GM18498 (cell line): ENCODE measurements at regions not wholly inside any gene's neighbourhood (a gene's known extent, or its start where the extent isn't known, plus 50 kb on each side); places are given as distances from the start of the nearest gene placed in this dataset.
A peak's percentile ranks its signal among the peaks of the same experiment; 100 is the strongest.

Experiments used
- ATAC-seq: cut with Tn5 transposase; IDR thresholded peaks from one replicate; pipeline ENCODE4 v1.9.1; 2021; ENCODE audit warnings: mild to moderate bottlenecking, moderate library complexity; ENCODE audit not compliant: unreplicated experiment

DNA sequence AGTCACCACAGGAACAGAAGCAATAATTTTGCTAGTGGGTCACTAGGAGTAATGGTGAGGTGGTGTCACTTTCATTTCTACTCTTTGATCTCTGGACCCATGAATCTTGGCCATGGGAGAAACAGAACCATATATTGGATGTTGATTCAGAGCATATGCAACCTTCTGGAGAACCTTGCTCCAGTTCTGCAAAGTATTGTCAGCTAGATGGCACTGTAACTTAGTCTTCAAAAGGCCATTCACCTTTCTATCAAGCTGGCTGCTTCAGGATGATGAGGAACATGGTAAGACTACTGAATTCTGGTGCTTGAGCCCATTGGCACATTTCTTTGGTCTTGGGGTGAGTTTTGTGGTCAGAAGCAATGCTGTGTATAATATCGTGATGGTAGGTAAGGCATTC is 129.1 kb upstream of the FBN2 start:
- ATAC-seq: no peak

DNA sequence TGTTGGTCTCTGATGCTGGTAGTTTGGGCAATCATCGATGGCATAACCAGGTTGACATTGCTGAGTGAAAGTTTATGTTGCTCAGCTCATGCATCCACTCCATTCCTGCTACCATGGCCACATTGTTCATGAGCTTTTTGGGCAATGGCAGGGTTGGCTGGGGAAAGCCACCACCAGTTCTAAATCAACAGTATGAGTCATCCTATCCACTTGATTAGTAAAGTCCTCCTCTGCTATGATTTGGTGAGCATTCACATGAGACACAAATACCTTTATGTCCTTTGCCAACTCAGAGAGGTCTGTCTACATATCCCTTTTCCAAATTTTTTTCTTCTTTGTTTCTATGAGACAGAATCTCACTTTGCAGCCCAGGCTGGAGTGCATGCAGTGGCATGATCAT is 129.7 kb upstream of the FBN2 start:
- ATAC-seq: no peak

DNA sequence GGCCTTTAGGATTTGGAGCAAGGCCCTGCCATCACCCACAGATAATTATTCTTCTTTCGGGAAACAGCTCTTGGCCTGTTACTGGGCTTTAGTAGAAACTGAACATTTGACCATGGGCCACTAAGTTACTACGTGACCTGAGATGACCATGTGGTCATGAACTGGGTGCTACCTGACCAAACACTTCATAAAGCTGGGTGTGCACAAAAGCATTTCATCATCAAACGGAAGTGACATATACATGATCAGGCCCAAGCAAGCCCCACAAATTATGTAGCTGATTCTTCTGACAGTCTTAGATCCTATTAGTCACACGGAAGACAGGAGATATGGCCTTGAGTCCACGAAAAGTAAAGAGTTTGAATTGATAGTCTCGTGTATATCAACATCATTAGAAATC is 130.9 kb upstream of the FBN2 start:
- no peak for ATAC-seq

DNA sequence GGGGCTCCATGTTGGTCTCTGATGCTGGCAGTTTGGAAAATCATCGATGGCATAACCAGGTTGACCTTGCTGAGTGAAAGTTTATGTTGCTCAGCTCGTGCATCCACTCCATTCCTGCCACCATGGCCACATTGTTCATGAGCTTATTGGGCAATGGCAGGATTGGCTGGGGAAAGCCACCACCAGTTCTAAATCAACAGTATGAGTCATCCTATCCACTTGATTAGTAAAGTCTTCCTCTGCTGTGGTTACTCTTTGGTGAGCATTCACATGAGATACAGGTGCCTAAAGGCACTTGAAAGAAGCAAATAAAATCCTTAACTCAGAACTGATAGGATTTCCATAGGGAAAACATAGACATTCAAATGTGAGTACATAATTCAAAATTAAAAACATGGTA is 131.8 kb upstream of the FBN2 start:
- ATAC-seq: no peak

DNA sequence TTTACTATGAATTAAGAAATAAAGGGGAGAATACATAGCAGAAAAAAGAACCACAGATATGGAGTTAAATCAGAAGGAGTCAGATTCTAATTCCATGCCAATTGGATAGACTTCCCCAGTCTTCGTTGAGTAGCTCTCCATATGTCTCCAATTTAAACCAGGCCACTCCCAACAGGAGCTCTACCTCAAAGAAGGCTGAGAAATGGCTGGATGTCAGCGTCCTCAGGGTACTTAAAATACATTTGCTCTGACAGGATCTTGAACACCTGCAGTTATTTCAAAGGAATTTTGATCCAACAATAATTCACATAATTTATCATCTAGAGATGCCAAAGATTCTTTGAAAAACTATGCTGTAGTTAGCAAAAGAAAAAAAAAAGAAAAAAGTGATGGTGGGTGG is 133.9 kb upstream of the FBN2 start:
- ATAC-seq: no peak

DNA sequence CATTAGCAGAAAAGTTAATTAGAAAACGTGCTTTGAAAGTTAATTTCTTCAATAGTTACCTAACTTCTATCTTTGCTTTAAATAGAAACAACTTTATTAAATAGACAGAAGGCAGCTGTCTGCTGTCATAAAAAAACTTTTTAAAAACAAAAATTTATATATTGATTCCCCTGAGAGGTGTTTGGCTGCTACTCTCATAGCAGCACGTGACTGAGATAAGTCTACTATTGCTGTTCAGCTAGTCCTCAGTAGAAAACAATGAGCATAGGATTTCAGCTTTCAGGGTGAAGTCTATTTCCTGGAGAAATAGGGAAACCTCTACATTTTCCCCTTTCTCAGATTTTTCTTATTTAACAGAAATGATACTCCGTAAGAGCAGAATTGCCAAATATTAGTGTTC is 135.0 kb upstream of the FBN2 start:
- ATAC-seq: no peak

DNA sequence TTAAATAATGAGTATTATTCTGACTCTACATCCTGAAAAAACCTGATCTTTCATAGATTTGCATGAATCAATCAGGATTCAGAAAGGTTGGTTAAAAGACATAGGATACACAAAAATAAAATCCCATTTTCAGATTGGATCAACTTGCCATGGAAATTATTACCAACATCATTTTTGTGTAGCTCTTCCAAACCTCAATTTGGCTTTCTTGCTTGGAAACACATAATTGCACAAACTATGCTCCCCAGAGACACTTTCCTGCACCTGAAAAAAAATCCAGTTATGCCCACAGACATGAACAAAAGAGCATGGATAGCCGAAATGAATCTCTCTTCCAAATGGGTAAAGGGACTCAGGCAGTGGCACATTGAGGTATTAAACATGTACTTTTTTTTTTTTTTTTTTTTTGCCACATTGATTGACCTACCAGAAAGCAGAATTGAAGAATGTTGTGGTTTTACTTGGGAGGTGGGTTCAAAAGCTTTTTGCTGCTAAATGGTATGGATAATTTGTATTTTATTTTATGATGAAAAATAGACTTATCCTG is 135.4 kb upstream of the FBN2 start:
- no peak for ATAC-seq

DNA sequence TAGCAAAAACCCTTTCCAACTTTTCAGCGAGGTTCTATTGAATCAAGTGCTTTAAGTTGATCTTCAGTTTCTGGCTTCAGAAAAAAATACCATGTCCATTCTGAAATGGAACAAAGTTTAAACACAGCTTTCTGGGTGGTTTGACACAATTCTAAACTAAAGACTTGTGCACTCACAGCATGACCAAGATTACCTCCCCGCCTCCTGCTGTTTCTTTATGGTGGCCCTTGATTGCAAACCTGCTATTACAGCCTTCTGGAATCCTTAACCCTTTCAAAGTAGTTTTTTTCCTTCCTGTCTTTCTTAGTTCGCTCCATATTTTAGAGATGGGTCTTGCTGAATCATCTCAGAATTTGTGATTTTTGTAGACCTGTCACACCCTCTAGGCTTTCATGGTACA is 135.9 kb upstream of the FBN2 start:
- ATAC-seq: no peak

DNA sequence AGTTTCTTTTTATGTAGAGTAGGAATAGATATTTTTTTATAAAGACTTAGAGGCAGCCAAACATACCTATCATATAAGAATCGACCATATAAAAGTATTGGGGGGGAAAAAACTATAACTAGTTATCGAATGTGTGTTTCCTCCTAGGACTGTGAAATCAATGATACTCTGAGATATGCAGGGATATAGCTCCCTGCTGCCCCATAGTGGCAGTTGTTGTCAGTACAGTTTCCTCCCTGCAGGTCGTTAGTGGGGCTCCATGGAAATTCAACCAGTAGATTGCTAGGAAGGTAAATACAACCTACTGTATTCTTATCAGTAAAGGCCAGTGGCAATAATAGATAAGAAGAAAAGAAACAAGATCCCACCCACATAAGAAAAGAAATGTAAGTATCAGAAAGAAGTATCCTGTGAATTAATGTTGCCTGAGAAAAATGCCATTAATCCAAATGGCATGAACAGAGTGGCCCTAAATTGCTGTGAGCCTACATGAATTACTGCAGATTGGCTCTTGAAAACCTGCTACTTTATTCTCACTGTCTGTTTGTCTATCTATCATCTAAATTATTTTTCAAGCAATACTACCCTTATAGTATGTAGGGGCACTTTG is 136.9 kb upstream of the FBN2 start:
- ATAC-seq: peak; percentile 90

DNA sequence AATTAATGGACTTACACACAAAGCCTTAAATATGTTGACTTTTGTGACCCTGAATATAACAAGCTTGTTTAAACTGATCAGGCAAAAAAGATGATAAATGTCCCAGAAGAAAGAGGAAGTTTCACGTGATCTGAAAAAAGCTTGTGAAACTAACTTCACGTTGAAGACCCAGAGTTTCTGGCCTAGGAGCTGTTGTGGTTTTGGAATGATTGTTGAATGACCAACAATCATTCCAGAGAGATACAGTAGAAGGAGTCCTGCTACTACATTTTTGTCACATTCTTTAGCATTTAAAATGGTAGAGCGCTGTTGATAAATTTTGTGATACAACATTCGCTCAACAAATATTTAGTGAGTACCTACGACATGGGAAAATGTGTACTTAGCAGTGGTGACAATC is 143.1 kb upstream of the FBN2 start:
- ATAC-seq: no peak

DNA sequence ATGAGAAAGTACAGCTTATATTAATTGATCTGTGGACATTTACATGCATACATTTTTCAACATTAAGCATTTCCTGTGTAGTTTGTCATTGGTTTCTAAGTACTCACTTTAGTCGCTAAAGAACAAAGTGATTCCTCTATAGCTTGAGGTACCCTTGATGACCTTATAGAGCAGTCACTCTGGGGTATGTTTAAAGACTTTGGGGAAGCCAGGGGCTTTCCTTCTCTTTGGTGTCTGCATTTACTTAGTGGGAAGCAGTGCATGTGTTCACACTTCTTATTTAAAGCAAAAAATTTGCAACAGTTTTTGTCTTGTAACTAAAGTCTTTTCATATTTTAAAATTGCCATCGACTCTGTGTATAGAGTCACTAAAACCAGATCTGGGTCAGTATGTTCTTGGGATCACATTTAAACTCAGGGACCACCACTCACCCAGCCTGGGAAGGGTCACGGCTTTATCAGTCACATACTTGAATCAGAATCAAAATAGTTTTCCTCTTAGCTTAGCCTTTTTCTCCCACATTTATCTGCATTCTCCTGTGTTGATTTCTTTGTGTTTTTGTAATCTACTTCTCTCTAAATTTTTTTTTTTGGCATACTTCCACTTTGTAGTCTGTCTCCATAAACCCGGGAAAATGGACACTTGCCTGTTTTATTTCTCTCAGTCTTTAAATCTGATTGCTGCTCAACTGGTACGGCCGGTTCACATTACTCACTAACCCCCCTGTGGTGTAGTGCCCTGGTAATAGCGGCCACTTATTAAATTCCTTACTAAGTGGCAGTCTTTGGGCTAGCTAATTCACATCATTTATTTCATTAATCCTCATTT is 143.9 kb upstream of the FBN2 start:
- no peak for ATAC-seq

DNA sequence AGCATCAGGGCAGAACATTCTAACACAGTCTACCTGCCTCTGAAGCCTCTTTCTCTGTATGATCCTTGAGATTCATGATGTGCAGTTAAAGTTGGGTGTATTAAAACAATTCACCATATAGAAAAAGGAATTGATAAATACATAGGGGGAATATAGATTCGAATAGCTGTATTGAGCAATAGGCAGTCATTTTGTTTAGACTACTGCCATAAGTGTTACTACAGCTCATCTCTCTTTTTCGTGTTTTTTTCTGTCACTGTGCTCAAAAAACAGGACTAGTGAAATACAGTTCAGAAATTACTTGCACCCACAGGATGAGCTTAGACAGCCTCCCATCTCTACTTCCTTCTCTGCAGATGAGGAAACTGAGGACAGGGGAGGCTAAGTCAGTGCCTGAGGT is 144.6 kb upstream of the FBN2 start:
- no peak for ATAC-seq

DNA sequence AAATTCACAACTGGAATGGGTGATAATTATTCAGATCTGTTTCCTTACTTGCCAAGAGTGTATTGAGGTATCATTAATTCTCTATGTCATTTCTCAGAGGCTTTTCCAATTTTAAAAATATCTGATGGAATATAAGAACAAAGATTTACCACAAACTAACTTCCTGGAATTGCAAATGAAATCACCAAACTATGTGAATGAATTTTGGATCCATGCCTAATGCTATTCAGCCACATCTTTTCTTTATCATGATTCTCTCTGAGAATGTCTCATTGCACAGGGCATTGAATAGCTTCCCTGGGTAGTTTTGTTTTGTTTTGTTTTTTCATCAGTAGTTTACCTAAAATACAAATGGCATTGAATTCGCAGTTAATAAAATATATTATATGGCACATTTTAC is 146.9 kb upstream of the FBN2 start:
- no peak for ATAC-seq

DNA sequence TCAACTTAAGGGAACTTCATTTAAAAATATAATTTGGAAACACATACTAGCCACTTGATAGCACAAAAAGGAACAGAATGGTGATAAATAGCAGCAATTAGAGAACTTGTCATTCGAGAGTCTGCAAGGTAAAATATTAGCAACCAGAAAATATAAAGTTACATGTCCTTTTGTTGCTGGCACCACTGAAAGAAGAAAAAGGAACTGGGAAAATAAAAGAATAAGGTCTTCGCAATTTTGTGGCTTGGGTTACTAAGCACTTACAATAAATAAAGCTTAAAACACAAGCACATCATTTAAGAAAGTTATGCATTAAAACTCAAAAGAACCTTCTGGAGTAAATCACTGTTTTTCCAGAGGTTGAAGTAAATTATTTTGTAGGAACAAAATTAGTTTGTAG is 149.9 kb upstream of the FBN2 start:
- ATAC-seq: no peak

DNA sequence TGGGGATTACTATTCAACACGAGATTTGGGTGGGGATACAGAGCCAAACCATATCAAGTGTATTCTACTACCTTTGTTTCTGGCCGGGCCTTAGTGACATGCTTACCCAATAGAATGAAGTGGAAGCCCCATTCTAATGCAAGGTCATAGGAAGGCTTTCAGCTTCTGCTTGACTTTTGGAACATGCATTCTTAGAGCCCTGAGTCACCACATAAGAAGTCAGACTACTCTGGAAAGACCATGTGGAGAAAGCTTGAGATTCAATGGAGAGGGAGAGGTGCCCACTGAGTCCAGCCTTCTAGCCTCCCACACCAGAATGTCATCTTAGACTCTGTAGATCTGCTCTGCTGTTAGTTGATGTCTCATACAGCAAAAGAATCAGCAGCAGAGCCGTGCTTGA is 155.7 kb upstream of the FBN2 start:
- no peak for ATAC-seq

DNA sequence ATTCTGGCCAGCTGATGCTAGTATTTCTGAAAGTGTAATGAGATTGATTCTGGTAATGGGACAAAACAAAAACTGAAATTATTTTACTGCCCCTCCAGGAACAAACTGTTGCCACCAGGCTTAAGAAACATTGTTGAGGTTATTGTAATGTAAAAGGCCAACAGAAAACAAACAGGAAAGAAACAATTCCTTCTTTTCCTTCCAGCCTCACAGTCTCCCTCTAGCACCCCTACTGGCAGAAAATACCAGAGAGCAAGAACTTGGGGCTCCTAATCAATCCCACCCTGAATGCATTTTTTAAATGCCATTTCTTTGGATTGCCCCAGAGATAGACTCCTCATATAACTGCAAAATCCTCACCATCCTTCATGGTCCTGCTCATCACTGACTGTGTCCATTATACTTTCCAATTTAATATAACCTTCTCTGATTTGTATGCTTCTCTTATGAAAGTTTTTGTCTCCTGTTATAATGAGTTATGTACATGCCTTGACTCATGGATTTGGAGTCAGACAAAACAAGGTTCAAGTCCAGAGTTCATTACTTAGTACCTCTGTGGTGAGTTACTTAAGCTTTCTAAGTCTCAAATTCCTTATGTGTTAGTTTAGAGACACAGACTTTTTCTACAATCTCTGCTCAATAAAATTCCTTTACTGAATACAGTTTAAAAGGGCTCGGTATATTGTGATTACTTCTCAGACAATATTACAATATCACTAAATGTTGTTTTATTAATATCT is 157.9 kb upstream of the FBN2 start:
- ATAC-seq: no peak

DNA sequence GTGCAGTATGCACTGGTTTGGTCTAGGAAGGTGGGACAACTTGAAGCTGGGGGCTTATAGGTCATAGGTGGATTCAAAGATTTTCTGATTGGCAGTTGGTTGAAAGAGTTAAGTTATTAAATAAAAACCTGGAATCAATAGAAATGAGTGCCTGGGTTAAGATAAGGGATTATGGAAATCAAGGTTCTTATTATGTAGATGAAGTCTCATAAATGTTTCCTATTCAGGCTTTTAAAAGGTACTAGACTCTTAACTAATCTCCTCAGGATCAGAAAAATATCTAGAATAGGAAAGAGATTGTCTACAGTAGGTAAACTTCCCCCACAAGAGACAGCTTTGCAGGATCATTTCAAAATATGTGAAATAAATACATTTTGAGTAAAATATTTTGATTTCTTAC is 163.3 kb upstream of the FBN2 start:
- no peak for ATAC-seq

DNA sequence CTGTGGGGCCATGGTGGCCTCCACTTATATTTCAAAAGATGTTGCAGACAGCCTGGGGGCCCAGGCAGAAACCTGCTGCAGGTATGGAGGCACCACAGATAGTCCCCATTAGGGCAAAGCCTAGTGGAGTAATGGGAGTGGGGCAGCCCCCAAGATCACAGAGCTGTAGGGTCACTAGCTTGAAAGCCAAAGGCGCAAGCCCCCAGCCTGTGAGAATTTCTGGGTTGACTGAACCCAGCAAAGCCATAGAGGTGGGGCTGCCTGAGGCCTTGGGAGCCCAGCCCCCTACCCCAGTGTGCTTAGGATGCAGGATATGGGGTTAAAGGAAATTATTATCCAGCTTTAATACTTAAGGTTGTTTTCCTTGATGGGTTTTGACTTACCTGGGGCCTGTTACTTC is 165.3 kb upstream of the FBN2 start:
- ATAC-seq: no peak

DNA sequence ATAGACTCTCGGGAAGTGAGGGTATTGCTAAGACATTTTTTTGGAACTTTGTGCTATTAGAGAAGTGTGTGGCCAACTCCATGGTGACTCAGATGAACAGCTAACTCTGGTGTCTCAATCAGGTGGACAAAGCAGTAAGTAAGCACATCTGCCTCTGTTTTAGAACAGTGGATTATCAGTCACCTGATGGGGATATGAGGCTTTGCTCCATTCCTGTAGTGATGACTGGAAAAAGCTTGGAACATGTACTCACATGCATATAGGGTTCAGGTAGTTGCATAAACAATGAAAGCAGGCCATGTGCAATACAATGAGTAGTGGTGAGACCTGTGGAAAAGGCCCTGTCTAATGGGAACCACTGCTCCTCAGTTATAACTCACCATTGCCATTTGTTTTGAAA is 168.2 kb upstream of the FBN2 start:
- ATAC-seq: no peak

DNA sequence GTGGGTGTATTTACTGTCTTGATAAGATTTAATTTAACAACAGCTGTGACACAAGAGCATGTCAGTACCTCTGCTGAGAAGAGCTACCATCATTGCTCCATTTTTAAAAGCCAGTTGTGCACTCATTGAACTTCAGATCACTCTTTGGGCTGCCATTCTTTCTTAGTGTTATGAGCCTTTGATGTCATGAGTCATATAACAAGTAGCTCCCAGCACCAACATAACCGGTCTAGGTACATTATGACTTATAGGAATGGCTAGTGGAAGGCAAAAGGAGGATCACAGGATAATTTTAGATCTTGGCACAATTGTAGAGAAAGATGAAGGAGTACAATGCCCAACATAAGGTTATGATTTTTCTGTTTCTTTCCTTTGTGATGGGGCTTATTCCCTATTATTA is 170.8 kb upstream of the FBN2 start:
- ATAC-seq: no peak

DNA sequence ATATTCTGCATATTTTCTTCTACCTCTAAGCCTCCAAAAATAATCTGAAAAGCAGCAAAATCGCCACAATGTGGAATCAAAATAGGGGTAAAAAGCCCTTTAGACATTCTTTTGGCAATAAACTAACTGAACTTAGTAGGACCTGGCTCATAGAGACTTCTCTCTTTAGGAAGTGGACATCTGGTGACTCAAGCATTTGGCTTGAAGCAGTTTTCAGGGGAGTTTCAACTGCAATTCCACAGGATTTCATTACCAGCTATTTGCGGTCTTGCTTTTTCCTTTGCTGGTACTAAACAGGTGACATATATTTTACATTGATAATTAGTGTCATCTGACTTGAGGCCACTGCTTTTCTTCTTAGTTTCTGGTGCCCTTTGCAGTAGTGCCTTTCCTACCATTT is 173.2 kb upstream of the FBN2 start:
- ATAC-seq: no peak

DNA sequence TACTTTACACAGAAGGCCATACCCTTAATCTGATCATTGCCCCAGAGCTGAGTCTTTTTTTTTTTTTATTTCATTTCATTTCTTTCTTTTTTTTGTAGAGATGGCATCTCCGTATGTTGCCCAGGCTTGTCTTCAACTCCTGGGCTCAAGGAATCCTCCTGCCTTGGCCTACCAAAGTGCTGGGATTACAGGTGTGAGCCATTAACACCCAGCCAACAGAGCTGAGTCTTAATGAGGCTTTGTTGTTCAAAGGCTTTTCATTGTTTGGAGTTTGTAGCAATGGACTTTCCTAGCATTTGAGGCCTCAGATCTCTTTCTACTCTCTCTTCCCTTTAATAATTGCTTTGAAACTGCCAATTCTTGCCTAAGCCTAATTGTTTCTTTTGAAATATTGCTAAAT is 176.5 kb upstream of the FBN2 start:
- no peak for ATAC-seq
